DOHH2 (cell line): ENCODE measurements at regions not wholly inside any gene's neighbourhood (a gene's known extent, or its start where the extent isn't known, plus 50 kb on each side); places are given as distances from the start of the nearest gene placed in this dataset.

Experiments
- EZH2phosphoT487 ChIP-seq: fragments of 200-600 bp; sonication (generic); IDR thresholded peaks from 2 replicates; pipeline ENCODE4 v1.6.1; 2017; ENCODE audit warnings: borderline replicate concordance, mild to moderate bottlenecking, antibody characterized with exemption, low read length, moderate library complexity, mixed read lengths
- TF ChIP-seq, protein P1 (sequence below): fragments of 200-600 bp; sonication (generic); IDR thresholded peaks from one replicate; pipeline ENCODE4 v1.5.1; 2014; ENCODE audit warnings: antibody characterized with exemption, mild to moderate bottlenecking, low read depth, low read length; ENCODE audit not compliant: poor library complexity, severe bottlenecking

DNA sequence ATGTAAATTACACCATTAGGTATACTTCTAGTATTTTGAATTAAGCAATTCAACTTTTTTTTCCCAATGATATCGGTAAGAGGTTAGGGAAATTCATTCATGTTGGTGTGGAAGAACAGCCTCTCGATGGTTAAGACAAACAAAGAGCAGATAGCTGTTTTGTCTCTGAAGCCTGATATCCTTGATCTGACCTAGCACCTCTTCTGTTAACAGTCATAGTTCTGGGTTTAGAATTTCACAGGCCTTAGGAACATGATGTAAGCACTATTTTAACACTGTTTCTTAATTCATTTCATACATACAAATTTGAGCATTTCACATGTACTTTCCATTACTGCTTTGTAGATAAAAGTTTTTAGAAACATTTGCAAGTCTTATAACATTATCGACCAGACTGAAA, 367.5 kb upstream of the ZNF385D start:
- TF ChIP-seq, protein P1, sequence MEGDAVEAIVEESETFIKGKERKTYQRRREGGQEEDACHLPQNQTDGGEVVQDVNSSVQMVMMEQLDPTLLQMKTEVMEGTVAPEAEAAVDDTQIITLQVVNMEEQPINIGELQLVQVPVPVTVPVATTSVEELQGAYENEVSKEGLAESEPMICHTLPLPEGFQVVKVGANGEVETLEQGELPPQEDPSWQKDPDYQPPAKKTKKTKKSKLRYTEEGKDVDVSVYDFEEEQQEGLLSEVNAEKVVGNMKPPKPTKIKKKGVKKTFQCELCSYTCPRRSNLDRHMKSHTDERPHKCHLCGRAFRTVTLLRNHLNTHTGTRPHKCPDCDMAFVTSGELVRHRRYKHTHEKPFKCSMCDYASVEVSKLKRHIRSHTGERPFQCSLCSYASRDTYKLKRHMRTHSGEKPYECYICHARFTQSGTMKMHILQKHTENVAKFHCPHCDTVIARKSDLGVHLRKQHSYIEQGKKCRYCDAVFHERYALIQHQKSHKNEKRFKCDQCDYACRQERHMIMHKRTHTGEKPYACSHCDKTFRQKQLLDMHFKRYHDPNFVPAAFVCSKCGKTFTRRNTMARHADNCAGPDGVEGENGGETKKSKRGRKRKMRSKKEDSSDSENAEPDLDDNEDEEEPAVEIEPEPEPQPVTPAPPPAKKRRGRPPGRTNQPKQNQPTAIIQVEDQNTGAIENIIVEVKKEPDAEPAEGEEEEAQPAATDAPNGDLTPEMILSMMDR: no peak
- no peak for TF ChIP-seq EZH2phosphoT487
